ENCODE measurements at regions not wholly inside any gene's neighbourhood (a gene's known extent, or its start where the extent isn't known, plus 50 kb on each side); places are given as distances from the start of the nearest gene placed in this dataset.
A peak's percentile ranks its signal among the peaks of the same experiment; 100 is the strongest.

GRCh38 chr17:74088934-74089329, 114.5 kb upstream of the RPL38 start:
- peaks cover 0 to 44% (median 0%) of the 10 kb centered on the region in 4 donors for H3K9me3 ChIP-seq
- H3K27ac ChIP-seq: no peak overlapping the region
- TF ChIP-seq POLR2A (IDR thresholded peaks at IDR 0.05): no peak
- TF ChIP-seq CTCF (IDR thresholded peaks at IDR 0.05): no peak
- no peak for TF ChIP-seq EP300 (IDR thresholded peaks at IDR 0.05)
- H3K4me3 ChIP-seq: no peak overlapping the region
- WGBS, 2 donors: 73 to 78% methylated on average over 5 of the region's 5 CpGs
- no peaks in the 10 kb centered on the region for H3K36me3 ChIP-seq
- DNase-seq (ENCODE audit: low spot score in 2 of 2): no peak
- H3K4me1 ChIP-seq: no peaks in the 10 kb centered on the region
- H3K27me3 ChIP-seq: no peaks in the 10 kb centered on the region

GRCh38 chr17:74089380-74089779, 114.1 kb upstream of the RPL38 start:
- Histone ChIP-seq H3K4me3 (no peak overlapping the region), H3K27ac (no peak overlapping the region), H3K27me3 (no peaks in the 10 kb centered on the region), H3K36me3 (no peaks in the 10 kb centered on the region), H3K9me3 (peaks cover 0 to 44% (median 0%) of the 10 kb centered on the region in 4 donors), H3K4me1 (no peaks in the 10 kb centered on the region)
- TF ChIP-seq POLR2A (IDR thresholded peaks at IDR 0.05) (no peak), EP300 (IDR thresholded peaks at IDR 0.05) (no peak), CTCF (IDR thresholded peaks at IDR 0.05) (no peak)
- 57 to 66% methylated on average over 3 of the region's 3 CpGs for whole genome bisulfite sequencing, 2 donors
- DNase-seq (ENCODE audit: low spot score in 2 of 2): no peak

- Histone ChIP-seq H3K27ac (no peak overlapping the region), H3K36me3 (no peaks in the 10 kb centered on the region), H3K4me3 (no peak overlapping the region), H3K4me1 (no peaks in the 10 kb centered on the region), H3K27me3 (no peaks in the 10 kb centered on the region), H3K9me3 (peaks cover 0 to 44% (median 0%) of the 10 kb centered on the region in 4 donors)
- TF ChIP-seq CTCF (IDR thresholded peaks at IDR 0.05) (peak in 3 of 5 experiments; percentile 20 to 29 (median 23)), EP300 (IDR thresholded peaks at IDR 0.05) (no peak), POLR2A (IDR thresholded peaks at IDR 0.05) (no peak)
- DNase-seq (ENCODE audit: low spot score in 2 of 2): peak in 1 of 2 donors; percentile 8
- WGBS, 2 donors: 45 to 48% methylated on average over 4 of the region's 4 CpGs
Measured at GRCh38 chr17:74089869-74090464, 113.5 kb upstream of the RPL38 start.

- DNase-seq (ENCODE audit: low spot score in 2 of 2): no peak
Measured at GRCh38 chr17:74094651-74095050, 108.8 kb upstream of the RPL38 start.

More at GRCh38 chr17:74094651-74095050, 108.8 kb upstream of the RPL38 start:
- Histone ChIP-seq H3K27ac (no peak overlapping the region), H3K4me3 (no peak overlapping the region), H3K27me3 (no peaks in the 10 kb centered on the region), H3K4me1 (no peaks in the 10 kb centered on the region), H3K36me3 (no peaks in the 10 kb centered on the region), H3K9me3 (peaks cover 0 to 32% (median 0%) of the 10 kb centered on the region in 4 donors)
- no peak for TF ChIP-seq POLR2A (IDR thresholded peaks at IDR 0.05)
- TF ChIP-seq EP300 (IDR thresholded peaks at IDR 0.05): no peak
- TF ChIP-seq CTCF (IDR thresholded peaks at IDR 0.05): no peak

Measured in tibial nerve (tissue), 4 donors.